COLO668 (cell line): ENCODE measurements at regions not wholly inside any gene's neighbourhood (a gene's known extent, or its start where the extent isn't known, plus 50 kb on each side); places are given as distances from the start of the nearest gene placed in this dataset.
"Not testable (repeated sequence)": the region's sequence is repeated elsewhere in the genome, so short reads cannot be mapped to it uniquely, and the experiment has no call there.

Source experiments
- DNase-seq: peaks from one replicate; lab custom pipeline; 2025; ENCODE audit not compliant: unreplicated experiment; lab: John Stamatoyannopoulos, UW

DNA sequence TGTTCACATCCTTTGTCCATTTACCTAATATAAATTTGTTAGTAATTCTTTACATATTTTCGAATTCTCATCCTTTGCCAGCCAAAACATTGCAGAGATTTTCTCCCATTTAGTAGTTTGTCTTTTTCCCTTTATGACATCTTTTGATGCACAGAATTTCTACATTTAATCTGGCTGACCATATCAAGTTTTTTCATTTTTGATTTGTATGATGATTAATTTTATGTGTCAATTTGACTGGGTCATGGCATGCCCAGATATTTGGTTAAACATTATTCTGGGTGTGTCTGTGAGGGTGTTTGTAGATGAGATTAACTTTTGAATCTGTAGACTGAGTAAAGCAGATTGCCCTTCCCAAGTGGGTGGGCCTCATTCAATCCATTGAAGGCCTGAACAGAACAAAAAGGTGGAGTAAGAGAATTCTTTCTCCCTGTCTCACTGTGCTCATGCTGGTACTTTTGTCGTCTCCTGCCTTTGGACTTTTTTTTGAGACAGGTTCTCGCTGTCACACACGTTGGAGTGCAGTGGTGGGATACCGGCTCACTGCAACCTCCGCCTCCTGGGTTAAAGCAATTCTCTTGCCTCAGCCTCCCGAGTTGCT lies 72.1 kb upstream of the EPB41L1 start:
- no peak for DNase-seq

DNA sequence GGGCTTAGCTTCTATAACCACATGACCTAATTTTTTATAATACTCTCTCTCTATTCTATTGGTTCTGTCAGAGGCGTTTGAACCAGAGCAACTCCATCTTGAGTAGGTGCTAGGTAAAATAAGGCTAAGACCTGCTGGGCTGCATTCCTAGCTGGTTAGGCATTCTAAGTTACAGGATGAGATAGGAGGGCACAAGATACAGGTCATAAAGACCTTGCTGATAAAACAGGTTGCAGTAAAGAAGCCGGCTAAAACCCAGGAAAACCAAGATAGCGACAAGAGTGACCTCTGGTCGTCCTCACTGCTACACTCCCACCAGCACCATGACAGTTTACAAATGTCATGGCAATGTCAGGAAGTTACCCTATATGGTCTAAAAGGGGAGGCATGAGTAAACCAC lies 71.3 kb upstream of the EPB41L1 start:
- DNase-seq: not testable (repeated sequence)

DNA sequence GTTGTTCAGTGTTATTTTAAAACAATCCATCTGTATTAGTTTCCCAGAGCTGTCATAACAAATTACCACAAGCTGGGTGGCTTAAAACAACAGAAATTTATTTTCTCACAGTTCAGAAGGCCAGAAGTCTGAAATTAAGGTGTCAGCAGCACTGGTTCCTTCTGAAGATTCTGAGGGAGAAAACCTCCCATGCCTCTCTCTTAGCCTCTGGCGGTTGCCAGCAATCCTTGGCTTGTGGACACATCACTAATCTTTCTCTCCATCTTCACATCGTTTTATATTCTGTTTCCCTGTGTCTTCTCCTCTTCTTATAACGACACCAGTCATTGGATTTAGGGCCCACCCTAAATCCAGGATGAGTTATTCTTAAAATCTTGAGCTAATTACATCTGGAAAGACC lies 70.2 kb upstream of the EPB41L1 start:
- DNase-seq: no peak

DNA sequence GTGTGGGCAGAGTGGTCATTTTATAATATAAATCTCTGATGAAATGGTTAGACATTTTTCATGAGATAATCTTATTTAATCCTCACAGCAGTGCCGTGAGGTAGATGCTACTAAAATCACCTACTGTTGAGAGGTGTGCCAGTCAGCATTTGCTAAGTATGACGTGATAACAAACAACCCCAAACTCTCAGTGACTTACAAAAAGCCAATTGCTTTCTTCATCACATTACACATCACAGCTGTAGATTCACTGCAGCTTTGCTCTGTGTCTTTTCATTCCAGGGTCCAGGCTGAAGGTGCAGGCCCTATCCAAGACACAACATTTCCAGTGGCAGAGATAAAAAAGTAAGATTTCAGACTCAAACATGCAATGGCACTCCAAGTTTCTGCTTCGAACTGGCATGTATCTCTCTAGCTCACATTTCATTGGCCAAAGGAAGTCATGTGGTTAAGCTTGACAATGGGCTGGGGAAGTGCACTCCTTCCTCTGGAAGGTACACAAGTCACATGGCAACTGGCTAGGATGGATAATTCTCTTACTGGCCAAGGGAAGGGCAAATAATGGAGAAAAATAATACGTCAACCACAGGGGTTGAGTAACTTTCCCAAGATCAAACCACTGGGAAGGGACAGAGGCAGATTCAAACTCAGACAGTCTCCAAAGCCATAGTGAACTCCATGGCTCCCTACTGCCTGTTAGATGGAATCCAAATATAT lies 69.5 kb upstream of the EPB41L1 start:
- DNase-seq: no peak

DNA sequence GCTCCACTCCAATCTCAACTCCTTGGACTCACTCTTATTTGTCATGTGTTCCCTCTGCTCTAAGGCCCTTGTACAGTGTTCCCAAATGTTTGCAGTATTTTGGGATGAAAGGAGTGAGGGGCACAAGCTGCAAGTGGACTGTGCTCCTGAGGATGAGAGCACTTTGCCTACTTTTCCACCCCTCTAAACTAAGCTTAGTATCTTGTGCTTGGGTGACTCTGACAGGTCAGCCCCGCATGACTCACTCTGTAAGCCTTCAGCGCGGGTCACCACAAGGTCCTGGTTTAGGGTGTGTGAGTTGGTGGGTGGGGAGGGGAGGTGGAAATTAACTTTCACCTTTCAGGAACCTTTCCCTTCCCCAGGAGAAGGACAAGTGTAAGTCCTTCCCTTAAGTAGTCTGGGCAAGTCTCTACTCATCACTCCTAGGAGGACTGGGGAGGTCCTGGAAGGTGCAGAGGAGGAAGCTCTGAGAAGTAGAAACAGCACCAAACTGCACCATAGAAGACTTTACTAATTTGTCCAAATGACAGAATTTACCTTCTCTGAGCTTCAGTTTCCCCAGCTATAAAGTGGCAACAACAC lies 68.8 kb upstream of the EPB41L1 start:
- DNase-seq: no peak

DNA sequence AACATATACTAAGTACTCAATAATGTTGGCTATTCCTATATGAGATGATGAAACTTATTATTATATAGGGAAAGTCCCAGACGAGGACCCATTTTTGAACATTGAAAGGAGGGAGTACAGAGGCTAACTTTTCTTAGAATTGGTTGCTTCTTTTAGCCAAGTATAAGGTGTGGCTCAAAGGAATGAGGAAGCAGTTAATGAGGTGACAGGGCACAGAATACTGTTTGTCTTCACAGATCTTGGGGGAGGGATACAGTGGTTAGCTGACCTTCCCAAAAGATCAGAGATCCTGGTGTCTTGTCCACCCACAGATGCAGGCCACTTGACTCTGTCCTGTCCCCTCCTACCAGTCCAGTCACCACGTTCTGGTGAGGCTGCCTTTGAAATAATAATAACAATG lies 67.8 kb upstream of the EPB41L1 start:
- no peak for DNase-seq

DNA sequence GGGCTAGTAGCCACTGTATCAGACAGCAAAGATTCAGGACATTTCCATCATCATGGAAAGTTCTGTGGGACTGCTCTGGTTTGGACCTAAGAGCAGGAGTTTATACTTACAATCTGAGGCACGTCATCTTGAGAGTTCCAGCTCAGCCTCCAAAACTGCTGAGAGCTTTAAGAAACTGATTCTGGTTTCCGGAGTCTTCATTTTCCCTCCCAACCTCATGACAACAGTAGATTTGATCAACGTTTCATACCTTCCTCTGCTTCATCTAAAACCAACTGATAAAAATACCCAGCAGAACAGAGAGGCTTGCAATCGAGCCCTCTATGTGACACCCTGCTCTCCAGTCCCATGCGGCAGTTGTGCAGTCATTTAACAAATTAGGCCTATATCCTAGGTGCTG lies 64.3 kb upstream of the EPB41L1 start:
- DNase-seq: no peak

DNA sequence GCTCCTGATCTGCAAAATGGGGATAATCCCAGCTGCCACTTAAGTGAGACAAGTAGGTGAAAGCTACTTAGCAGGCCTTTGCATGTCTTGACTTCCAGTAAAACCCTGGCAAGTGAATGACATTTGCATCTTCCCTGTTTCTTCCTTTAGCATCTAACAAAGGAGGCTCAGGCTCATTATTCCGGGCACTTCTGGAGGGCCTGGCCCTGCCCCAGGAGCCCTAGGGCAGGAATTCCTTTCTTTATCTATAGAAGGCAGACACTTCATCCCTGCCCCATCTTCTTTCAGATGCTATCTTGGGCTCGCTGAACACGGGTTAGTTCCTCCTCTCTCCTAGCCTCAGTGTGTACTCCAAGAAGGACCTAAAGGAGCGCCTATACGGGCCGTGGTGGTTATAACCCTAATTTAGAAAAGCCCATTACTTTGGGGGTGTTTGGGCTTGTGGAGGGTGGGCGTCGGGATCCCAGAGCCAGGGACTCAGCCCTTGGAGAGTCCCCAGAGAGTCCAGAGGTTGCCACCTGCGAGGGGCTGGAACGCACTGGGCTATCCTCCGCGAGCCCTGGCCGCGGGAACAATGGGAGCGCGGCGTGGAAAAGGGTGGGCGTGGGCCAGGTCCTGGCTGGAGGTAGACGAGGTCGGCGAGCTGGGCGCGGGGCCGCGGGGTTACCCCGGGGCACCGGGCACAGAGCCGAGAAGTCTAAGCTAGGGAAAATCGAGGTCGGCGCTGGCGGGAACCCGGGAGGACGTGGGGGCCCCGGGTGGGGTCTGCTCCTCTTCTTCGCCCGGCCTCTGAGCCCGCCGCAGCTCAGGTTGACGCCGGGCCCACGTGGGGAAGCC lies 62.8 kb upstream of the EPB41L1 start:
- DNase-seq: no peak

DNA sequence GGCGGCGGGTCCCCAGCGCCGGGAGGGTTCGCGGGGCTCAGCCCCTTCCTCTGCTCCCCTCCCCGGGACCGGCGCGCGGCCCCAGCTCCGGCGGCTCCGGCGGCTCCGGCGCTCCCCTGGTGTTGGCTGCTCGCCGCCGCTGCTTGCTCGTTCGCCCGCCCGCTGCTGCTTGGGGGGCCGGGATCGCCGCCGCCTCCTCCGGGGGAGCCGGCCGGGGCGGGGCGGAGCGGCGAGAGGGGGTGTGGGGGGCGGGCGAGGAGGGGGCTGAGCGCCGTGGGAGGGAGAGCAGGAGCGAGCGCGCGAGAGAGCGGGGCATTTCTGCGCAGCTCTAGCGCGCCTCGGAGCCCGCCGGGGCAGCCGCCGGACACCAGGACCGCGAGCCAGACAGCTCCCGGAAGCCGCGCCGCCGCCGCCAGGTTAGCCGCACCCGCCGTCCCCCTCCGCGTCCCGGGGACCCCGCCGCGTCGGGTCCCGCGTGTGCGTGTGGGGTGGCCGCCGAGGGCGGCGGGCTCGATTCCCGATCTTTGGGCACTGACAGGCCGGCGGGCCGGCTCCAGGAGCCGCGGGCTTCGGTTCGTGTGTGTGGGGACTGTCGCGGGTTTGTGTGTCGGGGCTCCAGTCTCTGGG lies 62.0 kb upstream of the EPB41L1 start:
- DNase-seq: peak; percentile 65

DNA sequence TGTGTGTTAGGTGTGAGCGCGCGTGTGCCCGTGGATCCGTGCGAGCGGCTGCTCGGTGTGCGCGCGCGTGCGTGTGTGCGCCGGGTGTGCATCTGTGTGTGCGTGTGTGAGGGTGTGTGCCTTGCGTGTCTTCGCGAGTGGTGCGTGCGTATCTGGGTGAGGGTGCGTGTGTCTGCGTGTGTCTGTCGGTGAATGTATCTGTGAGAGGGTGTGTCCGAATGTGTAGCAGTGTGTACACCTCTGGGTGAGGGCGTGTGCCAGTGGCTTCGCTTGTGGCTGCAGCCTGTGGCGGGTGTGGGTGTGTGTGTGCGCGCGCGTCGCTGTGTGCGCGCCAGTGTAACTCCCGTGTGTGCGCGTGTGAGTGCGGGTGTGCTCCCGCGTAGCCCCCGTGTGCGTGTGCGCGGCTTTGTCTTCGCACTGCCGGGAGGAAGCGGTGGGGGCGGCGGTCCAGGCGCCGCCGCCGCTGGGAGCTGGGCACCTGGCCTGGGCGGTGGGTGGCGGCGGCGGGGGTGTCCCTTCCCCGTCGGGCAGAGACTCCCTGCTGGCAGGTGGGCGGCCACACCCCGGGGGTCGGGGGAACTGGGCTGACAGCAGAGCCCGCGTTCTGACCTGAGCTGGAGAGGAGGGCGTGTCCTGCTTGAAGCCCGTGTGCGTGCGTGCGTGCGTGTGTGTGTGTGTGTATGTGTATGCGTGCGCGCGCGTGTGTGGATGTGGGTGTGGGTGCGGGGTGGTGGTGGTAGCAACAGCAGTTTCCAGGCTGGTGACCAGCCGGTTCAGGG lies 61.3 kb upstream of the EPB41L1 start:
- peak; percentile 64 for DNase-seq

DNA sequence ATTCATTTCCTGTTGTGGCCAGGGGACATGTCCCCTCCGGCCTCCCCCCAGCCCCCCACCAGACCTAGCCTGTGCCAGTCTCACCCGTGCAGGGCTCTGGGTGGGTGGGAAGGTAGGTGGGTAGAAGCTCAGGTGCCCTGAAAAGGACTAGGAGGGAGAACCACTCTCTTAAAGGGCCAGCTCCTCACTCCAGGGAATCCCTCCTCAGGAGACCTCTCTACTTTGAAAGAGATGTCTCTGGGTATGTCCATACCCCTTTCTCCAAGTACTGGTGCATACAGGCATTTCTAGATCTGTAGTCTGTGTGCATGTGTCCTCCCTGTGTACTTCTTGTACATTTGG lies 60.8 kb upstream of the EPB41L1 start:
- no peak for DNase-seq

DNA sequence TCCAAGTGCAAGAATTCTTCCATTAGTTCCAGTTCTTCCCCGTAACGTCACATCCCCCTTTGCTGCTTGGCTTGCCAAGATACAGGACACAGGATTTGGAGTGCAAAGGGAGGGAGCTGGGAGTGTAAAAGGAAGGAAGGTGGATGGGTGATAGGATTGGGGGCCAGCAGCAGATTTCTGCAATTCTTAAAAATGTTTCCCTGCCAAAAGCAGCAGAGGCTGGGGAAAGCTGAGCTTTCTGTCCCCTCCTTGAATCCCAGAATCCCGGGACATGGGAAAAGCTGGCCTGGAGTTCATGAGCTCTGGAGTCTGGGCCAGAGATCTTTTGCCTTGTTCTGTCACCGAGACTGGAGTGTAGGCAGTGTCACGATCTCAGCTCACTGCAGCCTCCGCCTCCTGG lies 60.0 kb upstream of the EPB41L1 start:
- DNase-seq: no peak

DNA sequence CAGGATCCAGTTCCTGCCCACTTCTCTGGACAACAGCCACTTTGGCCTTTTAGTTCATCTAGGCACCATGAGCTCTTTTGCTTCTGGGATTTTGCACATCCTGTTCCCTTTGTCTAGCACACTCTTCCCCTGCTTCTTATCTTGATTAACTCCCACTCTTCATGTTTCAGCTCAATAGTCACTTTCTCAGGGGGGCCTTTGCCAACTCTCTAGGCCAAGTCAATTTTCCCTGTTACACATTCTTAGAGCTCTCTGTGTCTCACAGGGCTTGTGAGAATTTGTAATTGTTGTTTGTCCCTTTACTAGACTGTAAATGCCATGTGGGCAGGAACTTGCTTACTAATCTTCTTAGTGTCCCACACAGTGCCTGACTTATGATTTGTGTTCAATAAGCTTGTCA lies 58.1 kb upstream of the EPB41L1 start:
- DNase-seq: no peak

DNA sequence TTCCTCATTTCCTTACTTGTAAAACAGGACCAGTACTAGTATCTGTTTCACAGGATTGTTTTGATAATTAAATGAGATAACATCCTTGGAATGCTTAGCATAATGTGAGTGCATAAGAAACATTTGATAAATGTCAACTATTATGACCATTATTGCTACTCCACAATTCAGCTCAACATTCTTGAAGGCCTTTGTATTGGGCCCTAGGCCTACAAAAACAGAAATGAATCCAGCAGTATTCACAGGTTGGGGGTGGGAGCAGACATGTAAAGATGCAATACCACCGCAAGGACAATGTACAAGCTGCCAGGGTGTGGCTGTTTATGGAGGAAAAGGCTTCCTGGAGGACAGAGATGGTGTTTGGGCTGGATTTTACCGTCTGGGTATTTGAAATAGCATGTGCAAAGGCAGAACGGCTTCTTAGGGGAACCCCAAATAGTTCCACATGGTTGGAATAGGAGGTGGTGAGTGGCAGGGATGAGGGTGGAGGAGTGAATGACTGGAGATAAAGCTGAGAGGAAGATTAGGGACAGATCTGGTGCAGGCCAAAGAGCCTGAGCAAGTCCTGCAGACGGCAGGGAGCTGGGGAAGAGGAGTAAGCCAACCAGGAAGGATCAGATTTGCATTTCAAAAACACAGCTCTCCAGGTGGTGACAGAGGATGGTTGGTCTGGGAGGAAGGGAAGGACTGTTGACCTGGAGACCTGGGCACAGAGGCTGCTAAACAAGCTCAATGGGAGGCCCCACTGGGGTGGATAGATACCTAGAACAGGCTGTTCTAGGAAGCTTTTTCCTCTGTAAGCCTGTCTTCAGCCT lies 57.0 kb upstream of the EPB41L1 start:
- DNase-seq: peak; percentile 38

DNA sequence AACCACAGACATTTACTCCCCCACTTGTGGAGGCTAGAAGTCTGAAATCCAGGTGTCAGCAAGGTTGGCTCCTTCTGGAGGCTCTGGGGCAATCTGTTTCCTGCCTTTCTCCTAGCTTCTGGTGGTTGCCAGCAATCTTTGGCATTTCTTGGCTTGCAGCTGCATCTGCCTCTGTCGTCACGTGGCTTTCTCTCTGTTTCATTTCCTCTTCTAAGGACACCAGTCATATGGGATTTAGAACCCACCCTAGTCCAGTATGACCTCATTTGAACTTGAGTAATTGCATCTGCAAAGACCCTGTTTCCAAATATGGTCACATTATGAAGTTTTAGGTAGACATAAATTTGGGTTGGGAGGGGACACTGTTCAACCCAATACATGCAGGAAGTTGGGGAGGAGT lies 56.2 kb upstream of the EPB41L1 start:
- no peak for DNase-seq

DNA sequence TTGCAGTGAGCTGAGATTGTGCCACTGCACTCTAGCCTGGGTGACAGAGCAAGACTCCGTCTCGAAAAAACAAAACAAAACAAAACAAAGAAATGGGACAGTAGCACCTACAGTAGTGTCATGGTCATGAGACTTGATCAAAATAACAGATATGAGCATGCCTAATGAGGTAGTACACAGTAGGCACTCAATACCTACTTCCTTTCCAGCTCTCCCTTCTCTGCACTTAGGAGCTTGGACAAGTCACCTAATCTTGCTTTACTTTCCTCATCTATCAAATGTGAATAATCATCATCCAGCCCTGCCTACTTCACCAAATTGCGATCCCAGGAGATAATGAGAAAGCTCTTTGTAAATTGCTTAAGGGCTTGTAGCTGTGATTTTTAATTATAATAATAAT lies 55.4 kb upstream of the EPB41L1 start:
- DNase-seq: no peak

DNA sequence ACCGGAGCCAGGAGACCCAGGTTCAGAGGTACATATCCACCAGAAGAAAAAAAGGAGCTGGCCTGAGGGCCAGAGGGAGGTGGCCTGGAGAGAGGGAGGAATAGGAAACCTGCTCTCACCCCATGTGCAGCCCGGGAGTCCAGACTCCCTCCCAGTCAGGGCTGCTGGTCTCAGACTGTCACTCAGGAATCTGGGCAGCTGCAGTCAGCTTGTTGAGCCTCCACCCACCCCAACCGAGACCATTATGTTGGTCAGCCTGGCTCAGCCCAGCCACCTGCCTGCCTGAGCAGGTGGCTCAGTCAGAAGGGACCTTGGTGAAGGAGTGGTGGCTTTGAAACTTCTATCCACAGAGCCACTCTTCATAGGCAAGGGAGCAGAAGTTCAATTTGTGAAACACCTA lies 53.3 kb upstream of the EPB41L1 start:
- DNase-seq: peak; percentile 86

DNA sequence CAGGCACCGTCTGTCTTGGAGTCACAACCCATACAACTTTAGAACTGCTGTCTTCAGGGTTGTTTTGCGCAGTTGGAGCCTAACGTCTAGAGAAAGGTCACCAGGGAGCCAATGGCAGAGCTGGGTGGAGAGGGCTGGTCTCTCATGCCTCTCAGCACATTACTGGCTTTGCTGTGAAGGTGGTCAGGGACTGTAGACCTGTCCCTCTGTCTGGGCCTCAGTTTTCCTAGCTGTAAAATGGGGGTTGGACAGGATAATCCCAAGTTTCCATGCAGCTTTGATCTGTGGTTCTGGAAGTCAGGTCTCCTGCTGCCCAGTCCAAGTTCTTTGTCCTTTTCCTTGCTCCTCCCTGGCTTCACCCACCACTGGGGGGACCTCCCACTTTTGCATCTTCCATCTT lies 52.2 kb upstream of the EPB41L1 start:
- no peak for DNase-seq

DNA sequence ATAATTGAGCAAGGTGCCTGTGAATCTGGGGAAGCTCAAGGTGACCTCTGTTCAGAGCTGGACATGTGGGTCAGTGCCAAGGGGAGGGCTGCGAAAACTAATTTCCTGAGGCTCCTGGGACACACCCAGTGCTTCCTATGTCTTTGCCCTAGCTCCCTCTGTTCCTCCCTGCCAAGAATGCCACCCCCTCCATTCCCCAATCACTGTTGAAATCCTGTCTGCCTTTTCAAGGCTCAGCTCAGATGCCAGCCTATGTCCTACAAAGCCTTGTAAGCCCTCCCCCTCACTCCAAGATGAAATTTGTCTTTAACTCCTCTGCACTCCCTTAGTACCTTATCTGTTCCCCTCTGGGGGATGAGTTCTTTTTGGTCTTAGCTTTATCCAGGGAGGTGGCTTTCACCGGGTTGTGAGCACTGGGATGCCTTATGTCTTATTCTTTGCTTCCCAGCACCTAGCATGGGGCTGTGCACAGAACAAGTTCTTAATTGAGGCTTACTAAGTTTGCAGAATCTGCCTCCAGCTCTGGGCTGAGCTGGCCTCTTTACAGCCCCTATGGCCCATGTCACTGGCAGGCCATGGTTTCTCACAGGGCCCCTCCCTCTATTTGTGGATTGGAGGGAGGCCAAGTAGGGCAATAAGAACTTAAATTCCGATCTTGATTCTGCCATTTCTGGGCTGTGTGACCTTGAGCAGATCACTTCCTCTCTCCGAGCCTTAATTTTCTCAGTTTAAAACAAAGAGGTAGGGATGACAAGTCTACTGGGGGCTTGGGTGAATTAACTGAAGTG lies 51.5 kb upstream of the EPB41L1 start:
- no peak for DNase-seq
